ENCODE measurements at regions not wholly inside any gene's neighbourhood (a gene's known extent, or its start where the extent isn't known, plus 50 kb on each side); places are given as distances from the start of the nearest gene placed in this dataset.

- no peaks in the 10 kb centered on the region for H3K36me3 ChIP-seq (ENCODE audit: control insufficient read depth, insufficient read depth, low read length)
- H3K27me3 ChIP-seq (replicated peaks; ENCODE audit: control insufficient read depth, insufficient read depth, low read length): no peaks in the 10 kb centered on the region
- no peak for DNase-seq (ENCODE audit: extremely low read depth, insufficient read length)
- TF ChIP-seq CTCF (IDR thresholded peaks at IDR 0.05; ENCODE audit: insufficient read depth, low read length, poor library complexity, severe bottlenecking): no peak
- H3K4me3 ChIP-seq (replicated peaks; ENCODE audit: low read depth, low read length): no peak overlapping the region
Measured at GRCh38 chr14:44291366-44291915, 215.6 kb downstream of the FSCB start.

DNA sequence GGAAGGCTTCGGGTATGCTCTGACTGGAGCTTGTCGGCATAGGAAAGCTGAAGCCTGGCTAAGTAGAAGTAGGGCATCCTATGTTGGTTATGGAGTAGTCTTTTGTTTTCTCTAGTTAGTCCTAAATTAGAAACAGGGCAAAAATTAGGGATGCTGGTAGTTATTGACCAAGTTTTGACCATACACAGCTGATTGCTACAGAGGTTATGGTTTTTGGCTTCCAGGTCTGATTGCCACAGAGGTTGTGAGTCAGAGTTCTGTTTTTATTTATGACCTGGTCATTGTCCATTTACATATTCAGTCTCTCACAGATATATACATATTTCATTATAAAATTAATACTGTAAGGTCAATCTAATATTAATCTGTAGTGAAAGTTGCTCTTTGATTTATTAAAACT, 219.2 kb downstream of the FSCB start:
- H3K36me3 ChIP-seq (ENCODE audit: control insufficient read depth, insufficient read depth, low read length): no peaks in the 10 kb centered on the region
- DNase-seq (ENCODE audit: extremely low read depth, insufficient read length): no peak
- no peak overlapping the region for H3K4me3 ChIP-seq (replicated peaks; ENCODE audit: low read depth, low read length)
- no peaks in the 10 kb centered on the region for H3K27me3 ChIP-seq (replicated peaks; ENCODE audit: control insufficient read depth, insufficient read depth, low read length)
- no peak for TF ChIP-seq CTCF (IDR thresholded peaks at IDR 0.05; ENCODE audit: insufficient read depth, low read length, poor library complexity, severe bottlenecking)

DNA sequence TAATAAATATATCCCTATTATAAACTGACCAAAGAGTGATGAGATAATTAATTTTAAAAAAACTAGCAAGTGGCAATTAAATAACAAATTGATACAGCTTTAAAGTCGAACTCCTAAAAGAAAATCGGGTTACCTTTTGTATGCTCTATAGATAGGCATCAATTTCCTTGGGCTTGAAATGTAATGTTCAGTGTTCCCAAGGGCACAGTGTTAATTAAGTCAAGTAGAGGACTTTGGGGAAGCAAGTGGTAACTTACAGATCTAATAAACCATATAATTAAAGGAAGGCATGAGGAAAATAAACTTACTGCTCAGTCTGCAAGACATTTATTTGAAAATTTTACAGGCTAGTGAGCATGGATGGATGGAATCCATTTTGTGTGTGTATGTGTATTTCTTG, 220.9 kb downstream of the FSCB start:
- no peak for DNase-seq (ENCODE audit: extremely low read depth, insufficient read length)
- H3K36me3 ChIP-seq (ENCODE audit: control insufficient read depth, insufficient read depth, low read length): no peaks in the 10 kb centered on the region
- H3K4me3 ChIP-seq (replicated peaks; ENCODE audit: low read depth, low read length): no peak overlapping the region
- TF ChIP-seq CTCF (IDR thresholded peaks at IDR 0.05; ENCODE audit: insufficient read depth, low read length, poor library complexity, severe bottlenecking): no peak
- no peaks in the 10 kb centered on the region for H3K27me3 ChIP-seq (replicated peaks; ENCODE audit: control insufficient read depth, insufficient read depth, low read length)

GRCh38 chr14:44283836-44284235, 223.2 kb downstream of the FSCB start:
- Histone ChIP-seq H3K27me3 (replicated peaks; ENCODE audit: control insufficient read depth, insufficient read depth, low read length) (no peaks in the 10 kb centered on the region), H3K36me3 (ENCODE audit: control insufficient read depth, insufficient read depth, low read length) (no peaks in the 10 kb centered on the region), H3K4me3 (replicated peaks; ENCODE audit: low read depth, low read length) (no peak overlapping the region)
- TF ChIP-seq CTCF (IDR thresholded peaks at IDR 0.05; ENCODE audit: insufficient read depth, low read length, poor library complexity, severe bottlenecking): no peak
- no peak for DNase-seq (ENCODE audit: extremely low read depth, insufficient read length)

- no peak overlapping the region for H3K4me3 ChIP-seq (replicated peaks; ENCODE audit: low read depth, low read length)
- DNase-seq (ENCODE audit: extremely low read depth, insufficient read length): no peak
- H3K36me3 ChIP-seq (ENCODE audit: control insufficient read depth, insufficient read depth, low read length): no peaks in the 10 kb centered on the region
- H3K27me3 ChIP-seq (replicated peaks; ENCODE audit: control insufficient read depth, insufficient read depth, low read length): no peaks in the 10 kb centered on the region
- no peak for TF ChIP-seq CTCF (IDR thresholded peaks at IDR 0.05; ENCODE audit: insufficient read depth, low read length, poor library complexity, severe bottlenecking)
Measured at GRCh38 chr14:44279357-44279756, 227.7 kb downstream of the FSCB start.

DNA sequence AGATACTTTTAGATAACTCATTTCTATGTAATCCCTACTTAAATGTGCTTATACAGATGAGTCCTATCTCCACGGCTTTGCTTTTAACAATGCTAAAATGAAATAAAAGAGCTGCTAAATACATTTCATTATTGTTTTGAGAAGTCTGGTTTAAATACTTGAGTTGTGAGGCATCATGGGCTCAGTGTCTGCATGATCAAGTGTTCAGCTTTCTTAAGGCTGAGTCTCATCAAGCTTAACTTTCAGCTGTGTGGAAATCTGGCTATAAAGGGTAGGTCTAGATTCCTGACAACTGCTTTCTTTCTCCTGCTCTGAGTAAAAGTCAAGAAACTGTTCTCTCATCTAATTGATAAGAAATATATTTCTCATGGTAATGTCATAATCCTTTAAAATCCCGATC, 235.4 kb downstream of the FSCB start:
- H3K27me3 ChIP-seq (replicated peaks; ENCODE audit: control insufficient read depth, insufficient read depth, low read length): no peaks in the 10 kb centered on the region
- H3K4me3 ChIP-seq (replicated peaks; ENCODE audit: low read depth, low read length): no peak overlapping the region
- TF ChIP-seq CTCF (IDR thresholded peaks at IDR 0.05; ENCODE audit: insufficient read depth, low read length, poor library complexity, severe bottlenecking): no peak
- no peak for DNase-seq (ENCODE audit: extremely low read depth, insufficient read length)
- H3K36me3 ChIP-seq (ENCODE audit: control insufficient read depth, insufficient read depth, low read length): no peaks in the 10 kb centered on the region

All from GM06990 (cell line).